HG03025 (cell line): ENCODE measurements at regions not wholly inside any gene's neighbourhood (a gene's known extent, or its start where the extent isn't known, plus 50 kb on each side); places are given as distances from the start of the nearest gene placed in this dataset.
"Not testable (repeated sequence)": the region's sequence is repeated elsewhere in the genome, so short reads cannot be mapped to it uniquely, and the experiment has no call there.

Experiments used
- ATAC-seq: cut with Tn5 transposase; IDR thresholded peaks from one replicate; pipeline ENCODE4 v1.9.1; 2021; ENCODE audit warnings: mild to moderate bottlenecking, moderate library complexity; ENCODE audit not compliant: unreplicated experiment, low FRiP score

- no peak for ATAC-seq
Observed at GRCh38 chr5:174999581-174999980, 275.2 kb downstream of the MSX2 start.

- ATAC-seq = no peak
Observed at GRCh38 chr5:174998131-174998730, 273.8 kb downstream of the MSX2 start.

GRCh38 chr5:174997688-174998087 is 273.3 kb downstream of the MSX2 start:
- ATAC-seq = no peak

GRCh38 chr5:174996941-174997340 is 272.6 kb downstream of the MSX2 start:
- no peak for ATAC-seq

- ATAC-seq = no peak
Observed at GRCh38 chr5:174995827-174996226, 271.4 kb downstream of the MSX2 start.

GRCh38 chr5:174991847-174992246 is 267.5 kb downstream of the MSX2 start:
- ATAC-seq = no peak

- ATAC-seq = no peak
Observed at GRCh38 chr5:174990909-174991308, 266.5 kb downstream of the MSX2 start.

GRCh38 chr5:174987443-174988012 is 263.1 kb downstream of the MSX2 start:
- ATAC-seq = no peak

GRCh38 chr5:174984863-174985262 is 260.5 kb downstream of the MSX2 start:
- no peak for ATAC-seq

- no peak for ATAC-seq
Observed at GRCh38 chr5:174982485-174982884, 258.1 kb downstream of the MSX2 start.

GRCh38 chr5:174981416-174981815 is 257.0 kb downstream of the MSX2 start:
- ATAC-seq = no peak

GRCh38 chr5:174980952-174981351 is 256.6 kb downstream of the MSX2 start:
- no peak for ATAC-seq

- ATAC-seq = no peak
Observed at GRCh38 chr5:174972291-174972690, 247.9 kb downstream of the MSX2 start.

- ATAC-seq = no peak
Observed at GRCh38 chr5:174971210-174971609, 246.8 kb downstream of the MSX2 start.

- ATAC-seq = no peak
Observed at GRCh38 chr5:174970502-174970901, 246.1 kb downstream of the MSX2 start.

GRCh38 chr5:174953871-174954270 is 229.5 kb downstream of the MSX2 start:
- ATAC-seq = no peak

- peak; percentile 77 for ATAC-seq
Observed at GRCh38 chr5:174951151-174951780, 226.9 kb downstream of the MSX2 start.

GRCh38 chr5:174947548-174947947 is 223.2 kb downstream of the MSX2 start:
- no peak for ATAC-seq

- ATAC-seq = no peak
Observed at GRCh38 chr5:174945853-174946252, 221.5 kb downstream of the MSX2 start.

GRCh38 chr5:174943785-174944184 is 219.4 kb downstream of the MSX2 start:
- ATAC-seq = no peak

- not testable (repeated sequence) for ATAC-seq
Observed at GRCh38 chr5:174943002-174943401, 218.6 kb downstream of the MSX2 start.
